Stimulated activated CD4-positive, alpha-beta T cell treated with anti-CD3 and anti-CD28 coated beads, Interleukin-12 subunit alpha, Interleukin-12 subunit beta, amount 100 ng/mL, for 4 hours (primary cell): ENCODE measurements at regions not wholly inside any gene's neighbourhood (a gene's known extent, or its start where the extent isn't known, plus 50 kb on each side); places are given as distances from the start of the nearest gene placed in this dataset.
A peak's percentile ranks its signal among the peaks of the same experiment; 100 is the strongest.
"Not testable (repeated sequence)": the region's sequence is repeated elsewhere in the genome, so short reads cannot be mapped to it uniquely, and the experiment has no call there.

Experiments used
- DNase-seq: peaks from one replicate; pipeline ENCODE4 v3.0.0-alpha.2; 2020

DNA sequence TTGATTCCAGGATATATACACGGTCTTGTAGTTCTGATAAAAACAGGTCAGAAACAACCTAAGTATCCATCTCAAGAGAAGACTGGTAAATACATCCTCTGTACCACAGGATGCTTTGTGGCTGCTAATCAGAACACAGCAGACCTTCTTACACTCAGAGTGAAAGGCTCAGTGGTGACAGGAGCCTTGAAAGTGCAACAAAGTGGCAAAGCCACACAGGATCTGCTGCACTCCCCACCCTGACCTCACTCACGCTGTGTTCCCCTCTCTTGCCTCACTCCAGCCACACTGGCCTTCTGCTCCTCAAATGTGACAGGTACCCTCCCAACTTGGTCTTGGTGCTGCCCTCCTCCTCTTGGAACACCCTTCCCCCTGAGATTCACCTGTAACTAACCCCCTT lies 98.1 kb upstream of the GRIP1 start:
- peak; percentile 2 for DNase-seq

DNA sequence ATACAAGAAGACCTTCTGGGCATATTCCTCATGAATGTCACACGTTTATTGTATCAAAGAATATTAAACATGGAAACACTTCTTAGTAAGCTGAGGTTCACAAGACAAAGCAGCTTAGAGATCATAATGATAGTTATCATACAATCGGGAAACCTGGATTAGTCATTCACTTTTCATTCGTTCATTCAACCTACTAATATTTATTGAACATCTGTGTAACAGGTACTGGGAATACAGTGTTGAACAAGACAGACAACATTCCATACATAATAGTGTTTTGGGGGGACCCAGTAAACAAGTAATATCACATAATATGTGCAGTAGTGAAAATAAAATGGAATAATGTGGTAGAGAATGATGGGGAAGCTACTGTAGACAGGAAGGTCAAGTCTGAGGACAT lies 100.6 kb upstream of the GRIP1 start:
- no peak for DNase-seq

DNA sequence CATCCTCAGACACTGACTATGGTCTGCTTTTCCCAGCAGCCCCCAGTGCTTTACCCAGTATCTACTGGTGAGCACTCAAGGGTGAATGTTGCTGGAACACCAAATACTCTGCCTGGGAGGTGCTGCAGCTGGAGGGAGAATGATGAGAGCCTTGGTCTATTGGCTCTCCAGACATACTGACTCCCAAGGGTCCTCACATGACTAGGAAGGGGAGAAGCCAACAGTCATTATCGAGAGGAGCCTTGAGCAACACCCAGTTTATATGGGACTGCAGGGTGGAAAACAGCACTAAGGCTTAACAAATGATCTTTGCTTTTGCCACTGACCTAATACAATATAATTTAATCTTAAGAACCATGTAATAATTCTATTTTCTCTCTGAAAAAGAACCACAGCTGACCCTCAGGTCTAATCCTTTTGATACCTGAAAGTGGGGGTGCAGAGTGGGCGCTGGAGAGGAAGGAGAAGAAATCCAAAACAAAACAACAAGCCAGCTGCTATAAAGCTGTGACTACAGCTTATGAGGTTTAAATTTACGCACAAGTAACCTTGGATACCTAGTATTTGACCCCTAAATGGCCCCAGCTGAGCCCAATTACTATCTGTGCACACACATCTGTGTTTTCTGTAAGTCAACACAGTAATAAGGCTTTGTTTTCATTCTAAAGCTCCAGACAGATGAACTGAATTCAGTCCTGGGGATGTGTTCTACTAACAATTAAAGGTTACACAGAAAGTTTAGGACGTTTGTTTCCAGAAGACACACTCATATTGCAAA lies 107.8 kb upstream of the GRIP1 start:
- no peak for DNase-seq

DNA sequence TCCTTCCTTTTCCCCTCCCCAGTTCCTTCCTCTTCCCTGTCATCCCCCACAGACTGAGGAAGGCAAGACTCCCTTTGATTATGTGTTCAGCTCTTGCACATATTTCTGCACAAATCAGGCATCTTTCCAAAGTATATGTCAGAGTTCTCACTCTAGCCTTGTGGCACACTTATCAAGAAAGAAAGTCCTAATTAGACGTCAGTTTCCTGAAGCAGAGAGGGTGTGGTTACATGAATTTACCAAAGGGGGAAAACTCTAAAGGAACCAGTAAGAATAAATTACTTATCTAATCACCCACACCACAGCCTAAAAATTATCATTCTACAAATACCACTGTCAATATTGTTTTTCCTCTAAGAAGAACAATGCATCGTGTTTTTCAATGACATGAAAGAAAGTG lies 120.7 kb upstream of the GRIP1 start:
- DNase-seq, result no peak

DNA sequence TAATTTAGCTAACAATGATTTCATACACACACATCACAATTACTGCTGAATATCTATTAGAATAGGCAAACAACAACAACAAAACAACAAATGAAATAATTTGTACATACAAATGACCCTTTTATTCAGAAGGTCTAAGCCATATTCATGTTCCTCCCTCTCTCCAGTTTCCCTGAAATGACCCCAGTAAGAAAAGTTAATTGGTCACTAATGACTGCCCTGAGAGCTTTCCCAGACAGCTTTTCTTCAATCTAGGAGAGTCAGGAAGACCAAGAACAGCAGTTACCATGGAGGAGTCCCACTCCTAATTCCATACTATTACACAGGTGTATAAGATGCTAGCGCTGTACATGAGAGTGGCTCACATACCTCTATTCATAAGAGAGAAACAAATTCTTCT lies 121.2 kb upstream of the GRIP1 start:
- no peak for DNase-seq

DNA sequence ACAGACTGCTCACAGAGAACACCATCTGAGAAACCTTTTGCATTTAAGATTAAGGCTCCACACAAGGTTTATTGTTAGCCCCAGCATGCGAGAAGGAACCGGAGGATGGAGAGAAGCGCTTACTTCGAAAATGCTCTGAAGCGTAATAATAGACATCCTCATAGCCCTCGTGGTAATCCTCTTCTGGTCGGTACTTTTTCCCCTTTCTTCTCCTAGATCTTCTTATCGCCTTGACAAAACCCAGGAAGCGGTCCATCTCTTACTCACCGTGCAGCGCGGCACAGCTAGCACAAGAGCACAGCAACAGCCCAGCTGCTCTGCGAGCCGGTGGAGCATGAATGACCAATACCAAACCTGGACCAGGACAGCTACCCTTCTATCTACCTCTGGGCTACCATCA lies 125.1 kb upstream of the GRIP1 start:
- no peak for DNase-seq

DNA sequence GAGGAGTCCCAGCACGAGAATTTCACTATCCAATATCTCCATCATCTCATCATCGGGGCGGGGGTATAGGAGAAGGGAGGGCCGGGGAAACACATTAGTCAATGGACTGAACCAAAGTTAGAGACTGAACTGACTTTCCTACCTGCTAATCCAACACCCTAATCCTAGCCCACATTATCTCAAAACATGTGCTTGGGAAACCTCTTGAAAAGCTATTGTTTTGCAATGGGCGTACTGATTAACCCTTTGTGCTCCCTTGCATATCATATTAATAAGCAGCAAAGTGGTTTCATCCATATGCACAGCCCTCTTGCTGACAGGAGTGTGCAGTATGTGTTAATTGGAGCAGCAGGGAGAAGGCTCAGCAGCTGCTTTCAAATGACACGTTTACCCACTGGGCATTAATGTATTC lies 125.7 kb upstream of the GRIP1 start:
- DNase-seq, result no peak

DNA sequence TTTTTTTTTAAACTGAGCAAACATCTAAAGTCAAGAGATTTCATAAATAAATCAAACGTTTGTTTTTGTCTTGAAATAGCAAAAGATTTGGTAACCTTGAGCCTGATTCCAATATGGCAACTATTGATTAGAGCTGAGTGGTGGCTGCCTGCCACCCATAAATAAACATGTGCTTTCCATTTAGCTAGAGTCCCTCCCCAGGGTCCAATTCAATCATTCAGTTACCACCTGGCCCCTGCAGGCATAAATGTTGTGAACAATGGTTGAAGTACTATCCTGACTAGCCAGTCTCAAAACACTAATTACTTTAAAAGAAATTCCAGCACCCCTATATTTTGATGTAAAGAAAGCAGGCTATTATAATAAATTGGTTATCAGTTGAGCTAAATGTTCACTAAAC lies 129.7 kb upstream of the GRIP1 start:
- no peak for DNase-seq

DNA sequence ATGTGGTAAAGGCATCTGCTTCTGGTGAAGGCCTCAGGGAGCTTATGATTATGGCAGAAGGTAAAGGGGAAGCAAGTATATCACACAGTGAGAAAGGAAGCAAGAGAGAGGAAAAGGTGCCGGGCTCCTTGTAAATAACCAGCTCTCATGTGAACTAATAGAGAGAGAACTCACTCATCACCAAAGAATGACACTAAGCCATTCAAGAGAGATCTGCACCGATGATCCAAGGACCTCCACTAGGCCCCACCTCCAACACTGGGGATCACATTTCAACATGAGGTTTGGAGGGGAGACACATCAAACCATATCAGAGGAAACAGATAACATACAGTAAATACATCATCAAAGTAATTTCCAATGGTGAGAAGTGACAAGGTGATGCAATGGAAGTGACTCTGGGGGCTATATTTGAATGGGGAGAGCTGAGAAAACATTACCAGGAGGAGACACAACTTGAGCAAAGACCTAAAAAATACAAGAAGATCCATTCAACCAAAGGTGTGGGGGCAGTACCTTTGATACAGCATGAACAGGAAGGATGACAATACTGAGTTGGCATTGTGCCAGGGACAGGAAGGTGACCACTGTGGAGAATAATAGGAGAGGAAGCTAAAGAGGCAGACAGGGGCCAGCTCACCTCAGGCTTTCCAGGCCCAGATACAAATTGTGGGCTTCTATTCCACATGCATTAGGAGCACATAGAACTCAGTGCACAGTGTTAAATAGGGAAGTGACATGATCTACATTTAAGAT lies 134.4 kb upstream of the GRIP1 start:
- DNase-seq, result no peak

DNA sequence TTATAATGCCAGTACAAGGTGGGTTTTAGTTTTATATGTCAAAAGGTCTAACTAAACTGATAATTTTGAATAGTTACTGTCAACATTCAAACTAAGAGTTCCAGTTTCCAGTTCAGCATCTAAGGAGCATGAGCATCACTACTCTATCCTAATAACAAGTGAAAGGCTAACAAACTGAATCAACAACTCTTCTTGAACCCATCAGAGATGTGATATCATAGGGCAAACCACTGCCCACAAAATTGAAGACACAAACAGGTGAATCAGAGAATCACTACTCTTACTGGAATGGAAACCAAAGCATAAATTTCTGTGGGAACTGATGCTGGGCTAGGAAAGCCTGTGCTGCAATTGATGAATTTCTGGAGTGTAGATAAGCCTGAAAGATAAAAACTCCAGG lies 140.7 kb upstream of the GRIP1 start:
- DNase-seq, result no peak

DNA sequence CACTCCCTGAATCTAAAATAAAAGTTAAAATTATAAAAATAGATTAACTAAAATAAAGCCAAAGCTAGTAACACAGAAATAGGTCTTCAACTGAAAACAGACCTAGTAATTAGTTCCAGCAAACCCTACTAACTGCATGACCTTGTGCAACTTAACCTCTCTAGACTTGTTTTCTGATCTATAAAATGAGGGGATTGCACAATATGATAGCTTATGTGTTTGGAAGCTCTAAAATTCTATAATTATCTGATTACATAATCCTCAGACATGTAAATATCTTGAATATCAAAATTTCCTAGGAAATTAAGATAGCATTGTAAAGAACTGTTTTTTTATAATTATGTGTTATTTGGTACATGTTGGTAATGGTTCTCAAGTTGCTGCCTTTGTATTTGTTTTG lies 144.1 kb upstream of the GRIP1 start:
- DNase-seq, result no peak

DNA sequence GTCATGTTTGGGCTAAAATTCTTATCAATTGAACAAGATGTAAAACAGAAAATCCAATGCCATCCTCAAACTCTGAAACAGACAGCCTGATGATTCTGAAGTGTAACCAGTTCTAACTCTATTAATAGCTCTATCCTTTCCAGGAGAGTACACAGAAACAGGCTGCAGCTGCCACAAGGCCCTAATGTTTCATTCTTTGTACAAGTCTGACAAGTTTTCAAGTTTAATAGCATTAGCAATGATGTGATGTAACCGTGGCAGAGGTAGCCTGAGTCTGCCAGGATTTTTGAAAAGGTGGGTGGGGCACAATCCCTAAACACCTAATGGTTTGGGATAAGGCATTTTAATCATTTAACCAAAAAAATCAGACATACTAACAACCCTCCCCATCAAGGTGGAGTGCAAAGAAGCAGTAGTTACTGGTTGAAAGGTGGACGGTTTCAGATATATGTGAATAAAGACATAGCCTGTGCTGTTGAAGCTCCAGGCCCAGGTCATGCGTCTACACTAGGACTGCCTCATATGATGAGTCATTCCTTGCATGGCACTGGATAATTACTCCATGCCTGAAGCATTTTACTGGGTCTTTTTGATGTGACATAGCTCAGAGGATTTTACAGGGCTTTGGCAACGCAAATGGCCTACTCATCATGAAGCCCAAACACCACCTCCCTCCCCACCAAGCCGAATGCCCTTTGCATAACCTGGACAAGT lies 145.1 kb upstream of the GRIP1 start:
- no peak for DNase-seq

DNA sequence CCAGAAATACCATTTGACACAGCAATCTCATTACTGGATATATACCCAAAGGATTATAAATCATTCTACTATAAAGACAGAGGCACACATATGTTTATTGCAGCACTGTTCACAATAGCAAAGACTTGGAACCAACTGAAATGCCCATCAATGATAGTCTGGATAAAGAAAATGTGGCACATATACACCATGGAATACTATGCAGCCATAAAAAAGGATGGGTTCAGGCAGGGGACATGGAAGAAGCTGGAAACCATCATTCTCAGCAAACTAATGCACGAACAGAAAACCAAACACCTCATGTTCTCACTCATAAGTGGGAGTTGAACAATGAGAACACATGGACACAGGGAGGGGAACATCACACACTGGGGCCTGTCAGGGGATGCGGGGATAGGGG lies 147.0 kb upstream of the GRIP1 start:
- not testable (repeated sequence) for DNase-seq

DNA sequence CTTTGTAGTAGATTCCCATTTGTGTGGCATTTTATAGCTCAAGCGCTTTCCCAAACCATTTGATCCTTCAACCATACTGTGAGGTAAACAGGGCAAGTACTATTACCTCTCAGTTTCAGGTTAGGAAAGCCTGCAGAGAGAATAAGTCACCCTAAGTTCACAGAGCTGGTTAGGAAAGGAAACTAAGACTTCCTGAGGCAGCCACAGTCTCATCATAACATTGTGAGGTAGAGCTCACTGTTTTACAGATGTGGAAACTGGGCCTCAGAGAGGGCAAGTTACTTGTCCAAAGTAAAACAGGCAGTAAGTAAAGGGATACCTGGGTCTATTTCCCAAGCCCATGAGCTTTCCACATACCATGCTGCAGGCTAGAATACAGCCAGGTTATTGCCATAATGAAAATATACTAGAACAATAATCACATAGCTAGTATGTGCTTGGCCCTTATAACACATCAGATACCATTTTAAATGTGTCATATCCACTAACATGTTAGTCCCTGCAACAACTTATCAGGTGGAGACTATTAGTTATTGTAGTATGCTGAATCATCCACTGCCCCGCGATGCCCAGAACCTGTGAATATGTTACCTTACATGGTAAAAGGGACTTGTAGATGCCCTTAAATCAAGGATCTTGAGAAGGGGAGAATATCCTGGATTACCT lies 150.9 kb upstream of the GRIP1 start:
- no peak for DNase-seq

DNA sequence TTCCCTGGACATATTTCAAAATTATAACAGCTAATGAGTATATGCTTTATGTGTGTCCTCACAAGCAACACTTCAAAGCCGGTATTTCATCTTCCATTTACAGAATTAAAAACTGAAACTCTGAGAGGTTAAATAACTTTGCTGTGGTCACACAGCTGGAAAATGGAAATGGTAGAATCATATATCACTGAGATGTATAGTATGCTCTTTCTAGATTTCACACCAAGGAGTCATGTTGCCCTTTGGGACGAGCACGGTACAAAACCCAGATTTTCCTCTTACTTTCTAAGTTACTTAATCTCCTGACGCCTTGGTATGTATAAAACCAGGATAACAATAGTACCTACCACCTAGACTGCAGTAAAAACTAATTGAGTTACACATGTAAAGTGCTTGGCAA lies 152.6 kb upstream of the GRIP1 start:
- DNase-seq, result no peak

DNA sequence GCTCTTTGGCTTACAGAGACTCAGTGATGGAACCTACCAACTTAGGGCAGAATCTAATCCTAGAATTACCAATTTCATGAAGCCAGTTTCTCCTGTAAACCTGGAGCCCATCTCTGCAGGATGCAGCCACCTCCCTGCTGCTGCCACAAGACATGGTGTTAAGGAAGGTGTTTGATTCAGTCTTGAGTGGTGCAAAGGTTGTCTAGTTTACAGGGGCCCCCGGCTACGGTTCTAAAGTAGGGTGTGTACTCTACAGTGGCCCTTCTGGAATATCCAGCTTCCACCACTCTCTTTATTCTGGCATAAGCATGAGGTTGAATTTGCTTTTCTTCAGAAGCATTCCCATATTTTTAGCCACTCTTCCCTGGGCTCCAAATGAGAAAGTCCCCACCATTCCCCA lies 154.1 kb upstream of the GRIP1 start:
- no peak for DNase-seq

DNA sequence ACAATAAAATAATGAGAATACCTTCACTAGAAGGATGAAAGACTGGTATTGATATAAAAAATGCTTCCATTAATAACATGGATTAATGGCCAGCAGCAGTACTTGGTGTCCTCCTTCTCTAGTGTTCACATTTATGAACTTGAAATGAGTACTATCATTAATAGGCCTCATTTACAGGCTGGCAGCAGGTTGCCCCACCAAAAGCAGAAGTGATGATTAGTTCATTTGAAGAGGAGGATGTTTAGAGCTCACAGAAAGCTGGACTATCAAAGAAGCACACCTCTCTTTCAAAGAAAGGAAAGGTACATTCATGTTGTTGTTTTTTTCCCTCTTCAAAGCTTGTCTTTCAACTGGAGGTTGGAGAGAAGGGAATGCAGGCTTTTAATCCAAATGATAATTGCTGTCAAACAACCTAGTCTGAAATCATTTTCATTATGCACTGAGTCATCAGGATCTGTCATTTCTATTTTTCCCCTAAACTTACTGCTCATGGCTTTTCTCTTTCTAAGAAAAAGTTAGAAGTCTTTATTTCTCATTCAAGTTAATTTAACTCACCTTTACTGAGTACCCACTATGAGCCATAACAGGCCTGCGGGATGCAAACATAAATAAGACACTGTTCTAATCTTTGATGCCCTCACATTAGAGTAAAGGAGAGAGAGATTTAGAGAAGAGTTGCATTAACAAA lies 157.9 kb upstream of the GRIP1 start:
- DNase-seq, result no peak

DNA sequence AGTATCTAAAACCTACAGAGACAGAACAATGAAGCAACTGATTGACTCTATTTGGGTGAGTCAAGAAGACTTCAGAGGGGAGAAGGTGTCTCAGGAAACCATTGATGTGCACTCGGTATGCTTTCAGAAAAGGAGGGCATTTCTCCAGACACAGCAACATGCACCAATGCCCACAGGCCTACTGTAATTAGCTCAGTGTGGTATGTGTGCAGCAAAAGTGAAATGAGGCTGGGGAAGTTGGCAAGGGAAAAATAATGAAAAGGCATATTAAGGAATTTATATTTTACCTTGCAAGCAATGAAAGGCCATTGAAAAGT lies 158.4 kb upstream of the GRIP1 start:
- DNase-seq, result no peak

DNA sequence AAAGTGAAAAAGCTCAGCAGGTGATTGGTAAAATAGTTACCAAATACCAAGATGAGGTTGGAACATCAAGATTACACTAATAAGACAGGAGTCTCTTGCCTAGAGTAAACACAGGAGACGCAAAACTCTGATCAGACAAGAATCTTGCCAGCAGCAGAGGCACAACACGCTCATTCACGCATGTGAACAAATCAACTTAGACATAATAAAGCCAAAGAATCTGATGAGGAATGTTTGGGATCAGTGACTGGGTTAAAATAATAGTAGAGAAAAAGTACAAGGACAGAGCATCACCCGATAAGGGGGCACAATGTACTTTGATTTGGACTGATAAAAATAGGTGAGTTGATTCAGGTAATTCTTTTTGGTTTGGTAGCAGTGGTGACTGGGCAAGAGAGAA lies 159.5 kb upstream of the GRIP1 start:
- no peak for DNase-seq

DNA sequence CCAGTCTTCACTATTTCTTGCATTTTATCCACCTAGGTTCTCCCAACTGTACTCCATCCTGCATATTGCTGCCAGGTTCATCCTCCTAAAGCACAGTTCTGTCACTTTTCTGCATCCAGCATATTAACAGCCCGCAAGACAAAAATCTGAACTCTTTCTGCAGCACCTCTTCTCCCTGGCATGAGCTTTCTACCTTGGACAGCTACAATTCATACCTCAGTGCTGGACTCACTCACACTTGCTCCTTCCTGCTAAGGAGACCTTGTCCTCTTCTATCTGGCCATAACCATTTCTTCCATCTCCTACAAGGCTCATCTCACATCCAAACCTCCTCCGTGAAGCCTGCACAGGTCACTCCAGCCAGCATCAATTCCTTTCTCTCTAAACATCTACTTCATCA lies 170.1 kb upstream of the GRIP1 start:
- no peak for DNase-seq

DNA sequence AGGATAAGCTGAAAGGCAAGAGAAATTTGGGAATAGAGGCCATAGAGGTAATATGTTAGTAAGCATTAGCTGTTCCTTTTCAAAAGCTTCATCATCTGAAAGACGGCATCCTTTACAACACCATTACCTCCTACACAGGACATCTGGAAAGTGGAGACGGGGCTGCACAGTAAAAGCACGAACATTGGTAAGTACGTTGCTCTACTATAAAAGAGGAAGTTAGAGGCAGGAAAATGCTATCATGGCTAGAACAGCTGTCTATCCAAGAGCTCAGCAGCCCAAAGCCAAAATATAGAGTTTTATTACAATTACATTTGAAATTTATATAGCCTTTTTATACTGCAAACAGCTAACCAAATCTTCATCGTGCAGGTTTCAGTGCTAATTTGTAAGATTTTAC lies 172.3 kb upstream of the GRIP1 start:
- DNase-seq, result no peak

DNA sequence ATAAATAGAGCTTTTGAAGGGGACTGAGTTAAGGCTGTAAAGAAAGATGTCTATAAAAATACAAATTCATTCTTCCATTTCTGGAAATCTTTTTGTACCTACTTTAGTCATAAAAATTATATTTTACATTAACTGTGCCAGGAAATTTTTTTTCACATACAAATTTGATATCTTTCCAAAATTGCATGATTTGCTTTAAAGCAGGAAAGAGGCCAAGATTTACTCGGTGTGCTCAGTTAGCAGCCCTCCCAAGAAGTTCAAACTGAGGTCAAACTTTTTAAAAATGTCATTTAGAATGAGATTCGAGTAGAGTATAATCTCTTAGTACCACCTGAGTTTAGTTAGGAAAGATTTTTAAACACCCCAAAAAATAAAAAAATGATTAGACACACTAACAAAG lies 173.2 kb upstream of the GRIP1 start:
- no peak for DNase-seq

DNA sequence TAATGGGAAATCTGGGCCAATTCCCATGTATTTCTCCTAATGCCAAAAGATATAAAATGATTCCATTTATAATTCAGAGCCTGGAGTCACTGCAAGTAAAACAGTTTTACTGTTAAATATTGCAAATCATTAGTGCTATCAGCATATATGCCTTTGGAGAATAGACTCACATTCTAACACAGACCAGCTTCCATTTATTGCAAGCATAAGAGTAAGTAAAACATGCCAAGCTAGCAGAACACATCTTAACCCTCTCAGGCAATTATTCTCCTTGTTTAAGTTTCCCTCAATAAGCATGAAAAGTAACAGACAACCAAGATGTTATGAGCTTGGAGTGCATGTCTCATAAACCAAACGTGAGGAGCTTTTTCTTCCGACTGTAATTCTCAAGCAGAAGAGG lies 173.9 kb upstream of the GRIP1 start:
- no peak for DNase-seq
